GM10248 (cell line): ENCODE measurements at regions not wholly inside any gene's neighbourhood (a gene's known extent, or its start where the extent isn't known, plus 50 kb on each side); places are given as distances from the start of the nearest gene placed in this dataset.

ENCODE experiments used
- CTCF ChIA-PET: fragments of 300-600 bp; sonication (Branson Sonifier 250); formaldehyde crosslinking; extraction: SDS; loops from one replicate; lab custom pipeline; 2021; ENCODE audit warnings: antibody characterized with exemption; lab: Yijun Ruan, JAX
- POLR2A ChIA-PET: fragments of 350-650 bp; sonication (Branson Sonifier 250); formaldehyde crosslinking; extraction: SDS; loops from one replicate; lab custom pipeline; 2020; ENCODE audit warnings: antibody characterized with exemption; lab: Yijun Ruan, JAX
- DNase-seq: peaks from one replicate; pipeline ENCODE4 v3.0.0; 2012; ENCODE audit errors: extremely low spot score
- TF ChIP-seq, protein P1 (sequence below): IDR thresholded peaks from 2 replicates; pipeline ENCODE4 v1.5.1; 2012; ENCODE audit warnings: mild to moderate bottlenecking, low read depth; ENCODE audit errors: extremely low read depth, missing control alignments, control extremely low read depth

- DNase-seq = no peak
- ChIA-PET POLR2A (no interaction called here), CTCF (interaction anchor here (0.8 to 3.7 kb wide), 4 partner anchors 9 to 137 kb away, joined by 3 to 15 read pairs (median 4); no protein-coding TSS in a partner anchor)
- TF ChIP-seq, protein P1, sequence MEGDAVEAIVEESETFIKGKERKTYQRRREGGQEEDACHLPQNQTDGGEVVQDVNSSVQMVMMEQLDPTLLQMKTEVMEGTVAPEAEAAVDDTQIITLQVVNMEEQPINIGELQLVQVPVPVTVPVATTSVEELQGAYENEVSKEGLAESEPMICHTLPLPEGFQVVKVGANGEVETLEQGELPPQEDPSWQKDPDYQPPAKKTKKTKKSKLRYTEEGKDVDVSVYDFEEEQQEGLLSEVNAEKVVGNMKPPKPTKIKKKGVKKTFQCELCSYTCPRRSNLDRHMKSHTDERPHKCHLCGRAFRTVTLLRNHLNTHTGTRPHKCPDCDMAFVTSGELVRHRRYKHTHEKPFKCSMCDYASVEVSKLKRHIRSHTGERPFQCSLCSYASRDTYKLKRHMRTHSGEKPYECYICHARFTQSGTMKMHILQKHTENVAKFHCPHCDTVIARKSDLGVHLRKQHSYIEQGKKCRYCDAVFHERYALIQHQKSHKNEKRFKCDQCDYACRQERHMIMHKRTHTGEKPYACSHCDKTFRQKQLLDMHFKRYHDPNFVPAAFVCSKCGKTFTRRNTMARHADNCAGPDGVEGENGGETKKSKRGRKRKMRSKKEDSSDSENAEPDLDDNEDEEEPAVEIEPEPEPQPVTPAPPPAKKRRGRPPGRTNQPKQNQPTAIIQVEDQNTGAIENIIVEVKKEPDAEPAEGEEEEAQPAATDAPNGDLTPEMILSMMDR = no peak
These were observed 64.0 kb downstream of the CCNG2 start for GRCh38 chr4:77220828-77221613.

DNA sequence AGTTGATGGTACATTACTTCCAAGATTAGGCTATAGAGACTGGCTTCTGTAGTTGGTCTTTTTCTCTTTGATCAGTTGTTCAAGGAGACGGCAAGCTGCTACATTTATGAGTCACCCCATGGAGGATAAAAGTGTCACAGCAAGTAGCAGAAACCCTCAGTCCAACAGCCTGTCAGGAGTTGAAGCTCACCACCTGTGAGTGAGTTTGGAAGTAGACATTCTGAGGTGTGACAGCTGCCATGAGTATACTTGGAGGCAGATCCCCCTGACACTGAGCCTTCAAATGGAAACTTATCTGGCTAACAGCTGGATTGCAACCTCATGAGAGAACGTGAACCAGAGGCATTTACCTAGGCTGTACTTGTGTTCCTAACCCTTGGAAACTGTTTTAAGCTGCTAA is 68.0 kb downstream of the CCNG2 start:
- TF ChIP-seq, protein P1 = no peak
- POLR2A ChIA-PET = no interaction called here
- no peak for DNase-seq
- CTCF ChIA-PET = interaction anchor here (1.1 to 9.3 kb wide), 5 partner anchors 11 to 173 kb away, joined by 3 to 89 read pairs (median 3); no protein-coding TSS in a partner anchor

GRCh38 chr4:77226939-77227705 is 70.1 kb downstream of the CCNG2 start:
- TF ChIP-seq, protein P1 = no peak
- CTCF ChIA-PET = interaction anchor here (0.9 to 9.3 kb wide), 8 partner anchors 9 to 131 kb away, joined by 3 to 89 read pairs (median 6); no protein-coding TSS in a partner anchor
- POLR2A ChIA-PET = no interaction called here
- no peak for DNase-seq

DNA sequence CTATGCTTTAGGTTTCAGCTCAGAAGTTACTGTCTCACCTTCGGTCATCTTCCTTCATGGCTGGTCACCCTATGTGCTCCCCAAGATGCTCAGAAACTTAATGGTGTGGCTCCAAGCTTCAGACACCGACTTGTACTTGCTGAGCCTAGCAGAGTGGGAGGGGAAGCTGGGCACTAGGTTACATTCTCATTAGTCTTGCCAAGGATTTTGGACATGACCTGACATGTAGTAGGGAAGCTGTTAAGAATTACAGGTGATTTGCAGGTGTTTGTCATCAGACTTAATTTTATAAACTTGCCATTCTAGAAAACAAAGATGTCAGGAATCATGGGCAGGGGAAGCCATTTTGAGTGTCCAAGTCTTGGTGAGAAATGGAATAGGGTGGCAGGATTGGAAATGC is 72.4 kb downstream of the CCNG2 start:
- TF ChIP-seq, protein P1 = no peak
- no peak for DNase-seq
- POLR2A ChIA-PET = no interaction called here
- CTCF ChIA-PET = interaction anchor here (1.2 to 9.3 kb wide), 2 partner anchors 12 to 372 kb away, joined by 4 to 89 read pairs; no protein-coding TSS in a partner anchor

DNA sequence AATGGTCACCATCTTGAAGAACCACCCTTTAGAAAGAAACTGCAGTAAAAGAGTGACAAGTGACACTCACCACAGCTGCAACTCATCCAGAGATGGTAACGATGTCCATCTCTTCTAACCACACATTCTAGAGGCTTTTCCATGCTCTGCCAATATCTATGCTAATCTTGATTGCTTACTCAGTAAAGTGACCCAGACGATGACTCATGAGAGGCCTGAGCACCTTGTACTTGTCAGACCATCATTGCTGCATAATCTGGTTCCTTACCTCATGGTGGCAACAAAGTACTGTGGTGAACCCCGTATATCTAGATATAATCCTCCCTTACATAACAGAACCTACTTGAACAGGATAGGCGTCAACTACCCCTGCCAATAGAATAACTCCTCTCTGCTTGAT is 75.6 kb downstream of the CCNG2 start:
- no peak for DNase-seq
- CTCF ChIA-PET = interaction anchor here (0.6 to 9.3 kb wide), 3 partner anchors 9 to 1792 kb away, joined by 3 to 89 read pairs (median 3); no protein-coding TSS in a partner anchor
- TF ChIP-seq, protein P1 = no peak
- POLR2A ChIA-PET = no interaction called here

DNA sequence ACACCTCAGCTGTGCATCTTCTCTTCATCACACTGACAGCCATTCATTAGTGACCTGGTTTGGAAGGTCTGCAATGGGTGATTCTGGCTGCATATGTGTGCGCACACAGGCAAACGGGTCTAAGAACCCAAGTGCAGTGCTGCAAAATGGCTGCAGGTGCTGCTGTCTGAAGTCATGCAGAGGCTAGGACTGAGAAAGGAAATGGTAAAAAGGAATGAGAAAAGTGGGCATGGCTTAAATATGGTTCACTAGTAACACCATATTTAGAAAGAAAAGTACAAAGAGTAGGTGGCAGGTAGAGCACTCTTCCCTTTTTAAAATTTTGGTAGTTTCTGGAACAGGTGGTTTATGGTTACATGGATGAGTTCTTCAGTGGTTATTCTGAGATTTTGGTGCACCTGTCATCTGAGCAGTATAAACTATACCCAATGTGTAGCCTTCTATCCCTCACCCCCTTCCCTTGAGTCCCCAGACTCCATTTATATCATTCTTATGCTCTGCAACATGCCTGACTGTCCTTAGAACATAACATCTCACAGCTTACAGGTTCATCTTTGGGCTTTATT is 78.4 kb downstream of the CCNG2 start:
- POLR2A ChIA-PET = no interaction called here
- CTCF ChIA-PET = interaction anchor here (1.3 kb wide), 1 partner anchor 11 kb away, joined by 3 read pairs; no protein-coding TSS in a partner anchor
- DNase-seq = no peak
- TF ChIP-seq, protein P1 = no peak
